Neuron (in vitro differentiated cells): ENCODE measurements at regions not wholly inside any gene's neighbourhood (a gene's known extent, or its start where the extent isn't known, plus 50 kb on each side); places are given as distances from the start of the nearest gene placed in this dataset.

Experiments used
- H2AFZ ChIP-seq: one replicate; pipeline ENCODE4 v1.6.1; 2013; ENCODE audit warnings: low read depth, mild to moderate bottlenecking, inconsistent platforms, low read length, moderate library complexity
- H3K27me3 ChIP-seq: one replicate; pipeline ENCODE4 v1.6.1; 2013; ENCODE audit warnings: low read length; ENCODE audit not compliant: insufficient read depth
- H3K36me3 ChIP-seq: one replicate; pipeline ENCODE4 v1.6.1; 2013; ENCODE audit warnings: low read length; ENCODE audit not compliant: insufficient read depth
- H3K4me1 ChIP-seq: one replicate; pipeline ENCODE4 v1.6.1; 2013; ENCODE audit warnings: low read length; ENCODE audit not compliant: insufficient read depth
- H3K4me3 ChIP-seq: 2 replicates; pipeline ENCODE4 v1.5.1; 2013; ENCODE audit warnings: mild to moderate bottlenecking, low read length, moderate library complexity
- H3K9me3 ChIP-seq: one replicate; pipeline ENCODE4 v1.6.1; 2013; ENCODE audit warnings: low read length

DNA sequence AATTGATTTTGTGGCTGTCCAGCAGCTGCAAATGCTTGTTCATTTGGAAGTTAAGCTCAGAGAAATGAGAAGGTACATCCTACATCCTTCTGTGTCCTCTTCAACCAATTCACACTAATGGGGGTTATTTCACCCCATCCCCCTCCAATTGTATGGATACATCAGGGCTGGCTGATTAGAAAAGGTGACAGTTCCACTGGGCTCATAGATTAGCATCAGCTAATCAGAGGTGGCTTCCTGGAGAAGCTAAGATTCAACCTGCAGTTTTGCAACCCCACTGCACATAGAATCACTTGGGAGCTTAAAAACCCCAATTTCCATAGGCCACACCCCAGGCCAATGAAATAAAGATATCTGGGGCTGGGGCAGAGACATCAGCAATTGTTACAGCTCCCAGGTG, 217.7 kb upstream of the TLE3 start:
- H3K9me3 ChIP-seq, result no peaks in the 10 kb centered on the region
- H3K36me3 ChIP-seq, result no peaks in the 10 kb centered on the region
- H3K4me1 ChIP-seq, result no peaks in the 10 kb centered on the region
- no peaks in the 10 kb centered on the region for H3K27me3 ChIP-seq
- no peak overlapping the region for H3K4me3 ChIP-seq
- H2AFZ ChIP-seq, result no peak overlapping the region

DNA sequence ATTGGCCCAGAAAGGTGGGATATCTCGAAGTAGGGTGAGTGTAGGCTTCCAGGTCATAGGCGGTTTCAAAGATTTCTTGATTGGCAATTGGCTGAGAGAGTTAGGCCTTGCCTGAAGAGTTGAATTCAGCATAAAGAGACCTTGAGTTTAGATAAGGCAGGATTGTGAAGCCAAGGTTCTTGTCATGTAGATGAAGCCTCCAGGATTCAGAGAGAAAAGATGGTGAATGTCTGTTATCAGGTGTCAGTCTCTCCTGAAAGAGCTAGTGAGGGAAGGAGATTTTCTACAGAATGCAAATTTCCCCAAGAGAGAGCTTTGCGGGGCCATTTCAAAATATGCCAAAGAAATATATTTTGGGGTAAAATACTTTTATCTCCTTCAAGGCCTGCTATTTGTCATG, 217.0 kb upstream of the TLE3 start:
- Histone ChIP-seq H3K4me1 (no peaks in the 10 kb centered on the region), H3K36me3 (no peaks in the 10 kb centered on the region), H3K9me3 (no peaks in the 10 kb centered on the region), H3K4me3 (no peak overlapping the region), H3K27me3 (no peaks in the 10 kb centered on the region), H2AFZ (no peak overlapping the region)

DNA sequence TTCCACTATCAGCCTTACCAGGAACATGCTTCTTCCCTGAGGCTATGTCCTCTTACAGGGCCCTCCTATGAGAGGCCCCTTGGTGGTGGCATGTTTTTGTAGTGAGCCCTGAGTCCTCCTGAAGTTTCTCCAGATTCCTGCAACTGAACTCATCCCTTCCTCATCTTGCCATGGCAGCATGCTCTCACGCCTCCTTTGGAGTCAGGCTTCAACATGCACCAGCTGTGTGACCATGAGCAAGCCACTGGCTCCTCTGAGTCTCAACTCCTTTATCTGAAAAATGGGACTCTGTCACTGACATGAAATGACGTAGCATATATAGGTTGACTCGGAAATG, 216.3 kb upstream of the TLE3 start:
- H3K36me3 ChIP-seq, result no peaks in the 10 kb centered on the region
- H3K4me3 ChIP-seq, result no peak overlapping the region
- no peak overlapping the region for H2AFZ ChIP-seq
- no peaks in the 10 kb centered on the region for H3K9me3 ChIP-seq
- H3K27me3 ChIP-seq, result no peaks in the 10 kb centered on the region
- H3K4me1 ChIP-seq, result no peaks in the 10 kb centered on the region

DNA sequence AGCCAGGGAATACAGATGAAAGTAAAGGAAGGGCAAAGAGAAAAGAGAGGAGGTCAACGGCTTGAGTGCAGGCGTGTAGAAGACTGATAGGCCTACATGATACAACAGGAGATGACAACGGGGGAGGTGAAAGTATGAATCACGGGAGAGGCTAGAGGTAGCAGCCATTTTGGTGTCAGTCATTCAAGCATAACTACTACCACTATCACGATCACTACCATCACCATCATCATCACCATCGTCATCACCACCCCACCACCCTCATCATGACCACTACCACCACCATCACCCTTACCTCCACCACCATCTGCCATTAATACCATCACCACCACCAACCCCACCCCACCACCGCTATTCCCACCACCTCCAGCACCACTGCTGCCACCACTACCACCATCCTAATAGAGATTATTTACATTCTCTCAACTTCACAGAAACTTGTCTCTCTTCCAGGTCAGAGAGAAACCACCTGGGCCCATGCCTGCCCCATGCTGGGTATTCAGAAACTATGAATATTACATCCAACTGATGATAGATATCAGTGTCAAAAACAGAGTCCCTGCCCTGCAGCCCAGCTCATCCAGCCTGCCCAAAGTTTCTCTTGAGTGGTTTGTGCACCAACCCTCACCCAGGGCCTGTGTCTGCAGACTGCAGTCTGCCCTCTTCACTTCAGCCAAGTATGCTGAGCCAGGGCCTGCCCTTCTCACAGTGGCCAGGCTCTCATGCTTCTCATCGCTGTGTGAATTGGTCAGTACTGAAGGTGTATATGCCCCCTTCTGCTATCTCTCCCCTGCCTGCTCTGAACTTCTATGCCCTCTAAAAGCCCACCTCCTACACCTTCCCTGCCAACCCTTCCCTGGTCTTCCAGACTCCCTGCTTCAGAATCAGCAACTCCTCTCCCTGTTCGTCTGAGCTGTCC, 215.6 kb upstream of the TLE3 start:
- H3K9me3 ChIP-seq, result no peaks in the 10 kb centered on the region
- no peaks in the 10 kb centered on the region for H3K27me3 ChIP-seq
- H3K4me1 ChIP-seq, result no peaks in the 10 kb centered on the region
- H3K4me3 ChIP-seq, result no peak overlapping the region
- H3K36me3 ChIP-seq, result no peaks in the 10 kb centered on the region
- H2AFZ ChIP-seq, result no peak overlapping the region

DNA sequence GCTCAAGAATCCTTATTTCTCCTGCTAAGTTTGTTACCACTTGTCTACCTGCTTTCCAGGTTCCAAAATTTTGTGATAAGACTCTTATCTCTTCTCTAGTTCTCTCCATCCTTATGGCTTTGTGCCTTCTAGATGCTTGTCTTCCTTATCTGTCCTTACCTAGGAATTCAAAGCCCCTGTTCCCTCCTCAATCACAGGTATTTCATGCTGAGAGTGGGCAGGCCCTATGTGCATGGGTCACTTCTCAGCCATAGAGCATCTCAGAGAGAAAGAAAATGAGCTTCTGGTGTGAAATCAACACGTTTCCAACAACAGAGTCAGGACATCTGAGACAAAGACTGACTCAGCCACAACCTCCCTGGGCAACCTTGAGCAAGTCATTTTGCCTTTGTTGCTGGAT, 214.1 kb upstream of the TLE3 start:
- H3K36me3 ChIP-seq, result no peaks in the 10 kb centered on the region
- H3K4me3 ChIP-seq, result no peak overlapping the region
- H3K9me3 ChIP-seq, result no peaks in the 10 kb centered on the region
- H2AFZ ChIP-seq, result no peak overlapping the region
- no peaks in the 10 kb centered on the region for H3K4me1 ChIP-seq
- H3K27me3 ChIP-seq, result no peaks in the 10 kb centered on the region

DNA sequence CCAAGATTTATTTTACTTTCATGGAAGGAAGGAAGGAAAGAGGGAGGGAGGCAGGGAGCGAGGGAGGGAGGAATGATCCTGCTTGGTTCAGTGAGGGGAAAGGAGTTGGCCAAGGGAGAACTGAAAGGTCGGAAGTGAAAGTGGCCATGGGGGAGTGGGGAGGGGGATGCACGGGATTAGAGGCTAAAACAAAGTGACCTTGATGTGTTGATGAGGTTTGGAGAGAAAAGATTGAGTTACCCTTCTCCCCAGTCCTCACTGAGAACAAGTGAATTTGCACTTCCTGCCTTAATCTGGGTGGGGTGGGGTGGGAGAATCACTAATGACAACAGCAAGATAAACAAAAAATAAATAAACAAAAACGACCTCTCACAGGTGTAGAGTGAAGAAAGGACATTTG, 212.0 kb upstream of the TLE3 start:
- no peaks in the 10 kb centered on the region for H3K36me3 ChIP-seq
- H2AFZ ChIP-seq, result no peak overlapping the region
- H3K4me3 ChIP-seq, result no peak overlapping the region
- no peaks in the 10 kb centered on the region for H3K4me1 ChIP-seq
- no peaks in the 10 kb centered on the region for H3K9me3 ChIP-seq
- no peaks in the 10 kb centered on the region for H3K27me3 ChIP-seq

DNA sequence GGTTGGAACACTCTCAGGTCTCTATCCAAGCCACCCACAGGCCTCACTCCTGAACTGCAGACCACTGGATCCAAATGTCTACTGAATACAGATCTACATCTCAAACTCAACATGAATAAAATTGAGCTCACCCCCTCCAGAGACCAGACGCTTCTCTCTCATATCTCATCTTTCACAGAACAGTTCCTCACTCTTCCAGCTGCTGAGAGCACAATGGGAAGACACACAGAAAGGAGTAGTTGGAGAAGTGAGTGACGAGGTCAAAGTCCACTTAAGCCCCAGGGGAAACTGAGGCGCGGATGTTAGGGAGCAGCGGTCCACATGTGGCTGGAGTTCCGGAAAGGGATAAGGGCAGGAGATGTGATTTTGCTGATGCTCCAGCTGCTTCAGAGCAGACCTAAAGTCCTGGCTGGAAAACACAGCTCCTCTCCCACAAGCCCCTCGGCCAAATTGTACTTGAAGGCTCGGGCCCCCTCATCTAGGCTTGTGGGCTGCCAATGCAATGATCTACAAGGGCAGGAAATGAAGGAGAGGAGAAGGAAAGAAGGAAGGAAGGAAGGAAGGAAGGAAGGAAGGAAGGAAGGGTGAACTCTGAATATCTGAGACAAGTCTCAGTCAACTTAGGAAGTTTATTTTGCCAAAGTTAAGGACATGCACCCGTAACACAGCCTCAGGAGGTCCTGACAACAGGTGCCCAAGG, 211.2 kb upstream of the TLE3 start:
- no peaks in the 10 kb centered on the region for H3K9me3 ChIP-seq
- H3K4me1 ChIP-seq, result no peaks in the 10 kb centered on the region
- H3K27me3 ChIP-seq, result no peaks in the 10 kb centered on the region
- H2AFZ ChIP-seq, result no peak overlapping the region
- H3K4me3 ChIP-seq, result no peak overlapping the region
- H3K36me3 ChIP-seq, result no peaks in the 10 kb centered on the region

DNA sequence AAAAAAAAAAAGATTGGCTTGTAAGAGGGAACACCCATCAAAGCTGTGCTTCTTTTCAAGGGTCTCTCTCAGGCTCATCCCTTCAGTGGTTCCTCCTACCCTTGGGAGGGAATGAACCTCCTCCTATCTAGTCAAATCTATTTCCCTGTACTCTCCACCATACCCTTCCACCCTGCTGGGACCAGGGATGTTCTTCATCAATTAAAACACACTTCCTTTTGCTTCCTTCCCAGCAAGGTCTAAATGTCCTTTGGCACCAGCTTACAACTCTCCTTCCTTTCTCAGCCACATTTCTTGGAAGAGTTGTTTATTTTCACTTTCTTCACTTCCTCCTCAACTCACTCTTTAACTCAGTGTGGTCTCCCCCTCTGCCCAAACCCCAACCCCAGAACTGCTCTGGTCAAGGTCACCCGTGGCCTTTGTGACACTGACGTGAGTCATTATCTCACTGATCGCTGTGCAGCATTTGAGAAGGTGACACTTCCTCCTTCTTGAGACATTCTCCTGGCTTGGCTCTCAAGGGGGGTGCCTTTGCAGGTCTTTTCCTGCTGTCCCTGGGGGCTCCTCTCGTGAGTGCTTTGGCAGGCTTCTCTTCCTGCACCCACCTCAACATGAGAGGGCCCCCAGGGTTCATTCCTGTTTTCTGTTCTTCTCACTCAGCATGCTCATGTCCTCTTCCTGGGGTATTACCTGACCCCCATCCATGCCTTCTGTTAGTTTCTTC, 210.5 kb upstream of the TLE3 start:
- H3K9me3 ChIP-seq, result no peaks in the 10 kb centered on the region
- no peaks in the 10 kb centered on the region for H3K27me3 ChIP-seq
- H2AFZ ChIP-seq, result no peak overlapping the region
- H3K36me3 ChIP-seq, result no peaks in the 10 kb centered on the region
- no peaks in the 10 kb centered on the region for H3K4me1 ChIP-seq
- H3K4me3 ChIP-seq, result no peak overlapping the region

DNA sequence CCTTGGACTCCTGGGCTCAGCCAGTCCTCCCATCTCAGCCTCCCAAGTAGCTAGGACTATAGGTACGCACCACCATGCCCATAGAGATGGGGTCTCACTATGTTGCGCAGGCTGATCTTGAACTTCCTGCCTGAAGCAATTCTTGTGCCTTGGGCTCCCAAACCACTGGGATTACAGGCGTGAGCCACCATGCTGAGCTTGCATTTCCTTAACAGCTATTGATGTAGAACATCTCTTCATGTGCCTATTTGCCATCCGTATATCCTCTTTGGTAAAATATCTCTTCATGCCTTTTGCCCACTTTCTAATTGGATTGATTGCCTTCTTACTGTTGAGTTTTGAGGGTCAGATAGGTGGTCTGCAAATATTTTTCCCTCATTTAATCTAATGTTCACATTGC, 208.9 kb upstream of the TLE3 start:
- no peak overlapping the region for H2AFZ ChIP-seq
- H3K27me3 ChIP-seq, result no peaks in the 10 kb centered on the region
- H3K9me3 ChIP-seq, result no peaks in the 10 kb centered on the region
- no peaks in the 10 kb centered on the region for H3K36me3 ChIP-seq
- no peaks in the 10 kb centered on the region for H3K4me1 ChIP-seq
- H3K4me3 ChIP-seq, result no peak overlapping the region

DNA sequence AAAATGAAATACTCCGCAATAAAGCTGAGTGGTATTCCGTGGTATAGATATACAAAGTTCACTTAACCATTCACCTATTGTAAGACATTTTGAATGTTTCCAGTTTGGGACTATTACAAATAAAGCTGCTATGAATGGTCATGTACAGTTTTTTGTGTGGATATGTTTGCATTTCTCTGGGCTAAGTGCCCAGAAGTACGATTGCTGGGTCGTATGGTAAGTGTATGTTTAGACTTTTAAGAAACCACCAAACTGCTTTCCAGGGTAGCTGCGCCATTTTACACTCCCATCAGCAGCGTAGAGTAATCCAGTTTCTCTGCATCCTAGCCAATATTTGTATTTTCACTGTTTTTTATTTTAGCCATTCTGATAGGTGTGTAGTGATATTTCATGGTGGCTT, 208.4 kb upstream of the TLE3 start:
- Histone ChIP-seq H3K27me3 (no peaks in the 10 kb centered on the region), H3K36me3 (no peaks in the 10 kb centered on the region), H3K9me3 (no peaks in the 10 kb centered on the region), H3K4me1 (no peaks in the 10 kb centered on the region), H2AFZ (no peak overlapping the region), H3K4me3 (no peak overlapping the region)

DNA sequence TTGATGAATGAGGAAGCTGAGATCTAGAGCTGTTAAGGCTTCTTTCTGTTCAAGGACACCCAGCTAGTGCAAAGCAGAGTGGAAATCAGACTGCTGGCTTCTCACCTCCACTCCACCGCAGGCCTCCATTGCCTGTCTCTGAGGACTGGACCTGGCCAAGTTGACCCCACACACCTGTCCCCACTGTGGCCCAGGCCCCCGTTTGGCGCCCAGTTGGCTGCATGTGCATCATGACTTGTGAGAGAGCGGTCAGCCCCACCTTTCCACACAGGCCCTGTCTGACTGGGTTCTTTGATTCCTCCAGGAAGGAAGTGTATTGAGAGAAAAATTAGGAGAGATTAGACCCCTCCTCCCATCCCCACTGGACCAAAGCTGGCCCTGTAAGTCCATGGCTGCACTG, 206.3 kb upstream of the TLE3 start:
- Histone ChIP-seq H3K36me3 (no peaks in the 10 kb centered on the region), H3K9me3 (no peaks in the 10 kb centered on the region), H3K27me3 (no peaks in the 10 kb centered on the region), H2AFZ (no peak overlapping the region), H3K4me3 (no peak overlapping the region), H3K4me1 (no peaks in the 10 kb centered on the region)

DNA sequence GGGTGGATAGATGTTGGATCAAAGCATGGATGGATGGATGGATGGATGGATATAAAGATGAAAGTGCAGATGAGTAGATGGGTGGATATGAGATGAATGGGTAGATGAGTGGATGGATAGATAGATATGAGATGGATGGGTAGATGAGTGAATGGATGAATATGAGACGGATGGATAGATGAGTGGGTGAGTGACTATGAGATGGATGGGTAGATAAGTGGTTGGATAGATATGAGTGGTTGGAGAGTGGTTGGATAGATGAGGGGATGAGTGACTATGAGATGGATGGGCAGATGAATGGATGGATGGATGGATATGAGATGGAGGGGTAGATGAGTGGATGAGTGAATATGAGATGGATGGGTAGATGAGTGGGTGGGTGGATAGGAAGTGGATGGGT, 204.6 kb upstream of the TLE3 start:
- no peaks in the 10 kb centered on the region for H3K4me1 ChIP-seq
- no peak overlapping the region for H2AFZ ChIP-seq
- H3K4me3 ChIP-seq, result no peak overlapping the region
- H3K9me3 ChIP-seq, result no peaks in the 10 kb centered on the region
- H3K27me3 ChIP-seq, result no peaks in the 10 kb centered on the region
- H3K36me3 ChIP-seq, result no peaks in the 10 kb centered on the region

DNA sequence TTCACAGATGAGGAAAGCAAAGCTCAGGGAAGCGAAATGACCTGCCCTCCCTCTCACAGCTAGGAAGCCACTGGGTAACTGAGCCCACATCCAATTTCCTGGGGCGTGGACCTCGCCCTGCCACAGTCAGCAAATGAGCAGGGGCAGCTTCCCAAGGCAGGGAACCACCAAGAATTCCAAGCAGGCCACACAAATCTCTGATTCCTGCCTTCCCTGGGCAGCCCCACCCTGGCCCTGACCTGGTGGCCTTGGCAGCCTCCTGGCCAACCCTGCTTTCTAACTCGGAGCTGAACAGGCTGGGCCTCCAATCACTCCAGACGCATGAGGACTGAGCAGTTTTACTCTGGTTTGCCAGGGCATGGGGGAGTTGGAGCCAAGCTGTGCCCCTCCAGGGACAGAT, 203.7 kb upstream of the TLE3 start:
- Histone ChIP-seq H3K36me3 (no peaks in the 10 kb centered on the region), H3K4me3 (no peak overlapping the region), H3K9me3 (no peaks in the 10 kb centered on the region), H2AFZ (no peak overlapping the region), H3K4me1 (no peaks in the 10 kb centered on the region), H3K27me3 (no peaks in the 10 kb centered on the region)
